ENCODE measurements at regions not wholly inside any gene's neighbourhood (a gene's known extent, or its start where the extent isn't known, plus 50 kb on each side); places are given as distances from the start of the nearest gene placed in this dataset.

DNA sequence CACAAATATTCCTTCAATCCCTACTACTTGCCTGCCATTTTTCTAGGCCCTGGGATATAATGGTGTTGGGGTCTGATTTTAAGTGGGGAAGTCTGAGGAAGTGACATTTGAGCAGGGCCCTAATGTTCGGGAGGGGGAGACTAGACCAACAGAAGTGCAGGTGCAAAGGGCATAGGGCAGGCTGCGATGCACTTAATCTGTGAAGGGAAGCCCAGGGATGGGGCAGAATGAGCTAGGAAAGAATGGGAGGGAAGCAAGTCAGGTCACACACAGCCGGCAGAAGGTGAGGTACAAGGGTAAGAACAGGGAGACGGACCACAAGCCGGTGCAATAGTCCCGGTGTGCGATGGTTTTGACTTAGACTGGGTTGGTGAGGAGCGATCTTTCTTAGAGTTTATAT lies 146.8 kb downstream of the UNC5CL start:
- TF ChIP-seq TAF1 (IDR thresholded peaks at IDR 0.05; ENCODE audit: borderline replicate concordance, insufficient read depth, low read length) (no peak), SIN3A (IDR thresholded peaks at IDR 0.05; ENCODE audit: borderline replicate concordance, insufficient read depth, low read length) (no peak), FOXP2 (optimal IDR thresholded peaks at IDR 0.05; ENCODE audit: borderline replicate concordance, extremely low read depth, extremely low read length, insufficient read depth) (no peak), POLR2AphosphoS5 (IDR thresholded peaks at IDR 0.05; ENCODE audit: low read depth, low read length) (no peak)
- TF ChIP-seq, protein P1, sequence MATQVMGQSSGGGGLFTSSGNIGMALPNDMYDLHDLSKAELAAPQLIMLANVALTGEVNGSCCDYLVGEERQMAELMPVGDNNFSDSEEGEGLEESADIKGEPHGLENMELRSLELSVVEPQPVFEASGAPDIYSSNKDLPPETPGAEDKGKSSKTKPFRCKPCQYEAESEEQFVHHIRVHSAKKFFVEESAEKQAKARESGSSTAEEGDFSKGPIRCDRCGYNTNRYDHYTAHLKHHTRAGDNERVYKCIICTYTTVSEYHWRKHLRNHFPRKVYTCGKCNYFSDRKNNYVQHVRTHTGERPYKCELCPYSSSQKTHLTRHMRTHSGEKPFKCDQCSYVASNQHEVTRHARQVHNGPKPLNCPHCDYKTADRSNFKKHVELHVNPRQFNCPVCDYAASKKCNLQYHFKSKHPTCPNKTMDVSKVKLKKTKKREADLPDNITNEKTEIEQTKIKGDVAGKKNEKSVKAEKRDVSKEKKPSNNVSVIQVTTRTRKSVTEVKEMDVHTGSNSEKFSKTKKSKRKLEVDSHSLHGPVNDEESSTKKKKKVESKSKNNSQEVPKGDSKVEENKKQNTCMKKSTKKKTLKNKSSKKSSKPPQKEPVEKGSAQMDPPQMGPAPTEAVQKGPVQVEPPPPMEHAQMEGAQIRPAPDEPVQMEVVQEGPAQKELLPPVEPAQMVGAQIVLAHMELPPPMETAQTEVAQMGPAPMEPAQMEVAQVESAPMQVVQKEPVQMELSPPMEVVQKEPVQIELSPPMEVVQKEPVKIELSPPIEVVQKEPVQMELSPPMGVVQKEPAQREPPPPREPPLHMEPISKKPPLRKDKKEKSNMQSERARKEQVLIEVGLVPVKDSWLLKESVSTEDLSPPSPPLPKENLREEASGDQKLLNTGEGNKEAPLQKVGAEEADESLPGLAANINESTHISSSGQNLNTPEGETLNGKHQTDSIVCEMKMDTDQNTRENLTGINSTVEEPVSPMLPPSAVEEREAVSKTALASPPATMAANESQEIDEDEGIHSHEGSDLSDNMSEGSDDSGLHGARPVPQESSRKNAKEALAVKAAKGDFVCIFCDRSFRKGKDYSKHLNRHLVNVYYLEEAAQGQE (IDR thresholded peaks at IDR 0.05; ENCODE audit: insufficient read depth in 1 of 2, low read depth in 2 of 2, low read length in 2 of 2), result no peak

DNA sequence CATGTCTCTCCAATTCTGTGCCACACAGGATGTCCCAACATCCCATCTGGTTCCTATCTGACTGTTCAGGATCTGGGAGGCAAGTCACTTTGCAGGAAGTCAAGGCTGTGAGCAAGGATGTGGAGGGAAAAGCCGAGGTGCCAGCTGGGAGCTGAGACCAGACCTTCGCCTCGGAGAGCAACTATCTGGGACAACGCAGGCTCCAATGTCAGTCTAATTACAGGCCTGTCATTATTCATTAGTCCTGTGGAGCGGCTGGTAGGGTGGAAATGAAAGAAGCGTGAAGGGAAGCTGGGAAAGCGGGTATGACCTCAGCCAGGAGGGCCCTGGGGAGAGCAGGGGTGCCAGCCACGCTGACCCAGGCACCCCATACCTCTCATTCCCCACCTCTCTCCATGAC lies 147.3 kb downstream of the UNC5CL start:
- TF ChIP-seq FOXP2 (optimal IDR thresholded peaks at IDR 0.05; ENCODE audit: borderline replicate concordance, extremely low read depth, extremely low read length, insufficient read depth), result no peak
- no peak for TF ChIP-seq POLR2AphosphoS5 (IDR thresholded peaks at IDR 0.05; ENCODE audit: low read depth, low read length)
- no peak for TF ChIP-seq TAF1 (IDR thresholded peaks at IDR 0.05; ENCODE audit: borderline replicate concordance, insufficient read depth, low read length)
- no peak for TF ChIP-seq SIN3A (IDR thresholded peaks at IDR 0.05; ENCODE audit: borderline replicate concordance, insufficient read depth, low read length)
- TF ChIP-seq, protein P1 (IDR thresholded peaks at IDR 0.05; ENCODE audit: insufficient read depth in 1 of 2, low read depth in 2 of 2, low read length in 2 of 2), result no peak

DNA sequence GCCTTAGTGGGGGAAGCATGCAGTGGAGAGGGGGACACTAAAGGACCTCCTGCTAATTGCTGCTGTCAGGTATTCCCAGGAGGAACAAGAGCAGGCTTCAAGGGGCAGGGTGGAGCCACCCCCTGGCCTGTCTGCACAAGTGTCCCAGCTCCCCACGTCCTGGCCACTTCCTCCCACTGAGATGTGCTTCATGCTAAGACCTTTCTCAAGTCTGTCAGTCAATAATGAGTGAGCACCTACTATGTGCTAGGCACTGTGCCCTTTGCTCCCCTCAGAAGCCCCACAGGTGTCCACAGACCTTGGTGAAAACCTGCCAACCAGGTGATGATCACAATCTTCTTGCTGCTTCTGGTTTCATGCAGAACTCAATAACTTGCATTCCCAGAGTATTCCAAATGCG lies 147.9 kb downstream of the UNC5CL start:
- TF ChIP-seq, protein P1 (IDR thresholded peaks at IDR 0.05; ENCODE audit: insufficient read depth in 1 of 2, low read depth in 2 of 2, low read length in 2 of 2), result no peak
- TF ChIP-seq FOXP2 (optimal IDR thresholded peaks at IDR 0.05; ENCODE audit: borderline replicate concordance, extremely low read depth, extremely low read length, insufficient read depth) (no peak), SIN3A (IDR thresholded peaks at IDR 0.05; ENCODE audit: borderline replicate concordance, insufficient read depth, low read length) (no peak), TAF1 (IDR thresholded peaks at IDR 0.05; ENCODE audit: borderline replicate concordance, insufficient read depth, low read length) (no peak), POLR2AphosphoS5 (IDR thresholded peaks at IDR 0.05; ENCODE audit: low read depth, low read length) (no peak)

DNA sequence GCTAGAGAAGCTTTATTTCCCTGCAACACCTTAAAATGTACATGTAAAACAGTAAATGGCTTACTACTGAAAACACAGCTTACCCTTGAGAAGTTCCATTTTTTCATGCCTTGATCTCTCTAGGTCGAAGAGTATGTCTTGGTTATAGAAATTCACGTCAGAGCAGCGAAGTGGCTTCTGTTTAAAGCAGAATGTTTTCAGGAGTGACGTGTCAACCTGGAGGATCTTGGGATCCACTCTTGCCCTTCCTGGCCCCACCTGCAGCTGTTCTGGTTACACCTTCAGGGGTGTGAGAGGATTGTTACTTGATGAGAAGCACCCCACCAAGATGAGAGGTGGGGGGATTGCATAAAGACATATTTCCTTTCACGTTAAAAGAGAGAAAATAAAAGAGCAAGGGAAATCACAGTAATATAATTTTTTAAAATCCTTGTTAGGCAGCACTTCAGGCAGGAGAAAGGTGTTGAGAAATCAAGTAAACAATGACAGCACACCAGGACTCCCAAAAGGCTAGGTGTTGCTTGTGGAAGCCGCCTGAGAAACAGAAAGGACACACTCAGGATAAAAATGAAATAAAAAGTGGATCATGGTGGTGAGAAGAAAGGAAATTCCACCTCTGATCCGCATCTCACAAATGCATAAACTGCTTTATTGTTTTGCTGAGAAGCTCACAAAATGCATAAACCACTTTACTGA lies 149.7 kb downstream of the UNC5CL start:
- TF ChIP-seq FOXP2 (optimal IDR thresholded peaks at IDR 0.05; ENCODE audit: borderline replicate concordance, extremely low read depth, extremely low read length, insufficient read depth), result no peak
- TF ChIP-seq POLR2AphosphoS5 (IDR thresholded peaks at IDR 0.05; ENCODE audit: low read depth, low read length), result no peak
- TF ChIP-seq, protein P1 (IDR thresholded peaks at IDR 0.05; ENCODE audit: insufficient read depth in 1 of 2, low read depth in 2 of 2, low read length in 2 of 2), result no peak
- TF ChIP-seq TAF1 (IDR thresholded peaks at IDR 0.05; ENCODE audit: borderline replicate concordance, insufficient read depth, low read length), result no peak
- TF ChIP-seq SIN3A (IDR thresholded peaks at IDR 0.05; ENCODE audit: borderline replicate concordance, insufficient read depth, low read length), result no peak

Measured in PFSK-1 (cell line).